AG20443 (cell line): ENCODE measurements at regions not wholly inside any gene's neighbourhood (a gene's known extent, or its start where the extent isn't known, plus 50 kb on each side); places are given as distances from the start of the nearest gene placed in this dataset.

Source experiments
- DNase-seq: peaks from one replicate; pipeline ENCODE4 v3.0.0; 2012; ENCODE audit warnings: low spot score, mixed read lengths

DNA sequence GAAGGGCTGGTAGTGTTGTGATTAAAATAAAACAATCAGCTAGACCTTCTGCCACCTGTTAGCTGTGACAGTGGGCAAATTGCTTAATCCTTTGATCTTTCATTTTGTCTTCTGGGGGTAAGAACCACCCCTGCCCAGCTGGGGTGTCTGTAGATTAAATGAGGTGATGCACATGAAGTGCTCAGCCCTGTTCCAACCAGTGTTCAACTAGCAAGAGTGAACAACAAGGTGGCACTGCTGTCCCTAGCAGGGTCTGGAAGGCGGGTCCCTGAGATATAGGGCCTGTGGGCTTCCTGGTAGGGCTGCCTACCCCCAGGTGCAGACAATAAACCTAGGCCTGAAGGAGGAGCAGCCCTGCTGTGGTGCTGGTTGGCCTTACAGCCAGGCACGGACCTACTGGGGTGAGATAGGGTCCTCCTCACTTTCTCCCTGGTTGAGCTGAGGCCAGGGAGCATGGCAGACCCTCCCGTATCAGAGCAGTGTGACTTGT is 60.6 kb downstream of the ARL6IP4 start:
- no peak for DNase-seq

DNA sequence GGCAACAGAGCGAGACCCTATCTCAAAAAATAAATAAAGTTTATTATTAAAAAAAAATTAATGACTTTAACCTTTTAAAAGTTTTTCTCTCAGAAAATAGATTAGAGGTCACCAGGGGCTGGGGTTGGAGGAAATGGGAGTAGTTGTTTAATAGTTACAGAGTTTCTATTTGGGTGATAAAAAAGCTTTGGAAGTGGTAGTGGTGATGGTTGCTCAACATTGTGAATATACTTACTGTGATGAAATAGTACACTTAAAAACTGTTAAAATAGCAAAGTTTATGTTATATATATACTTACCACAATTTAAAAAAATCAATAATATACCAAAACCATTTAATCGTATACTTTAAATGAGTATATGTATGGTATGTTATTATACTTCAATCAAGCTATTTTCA is 59.6 kb downstream of the ARL6IP4 start:
- DNase-seq: no peak

DNA sequence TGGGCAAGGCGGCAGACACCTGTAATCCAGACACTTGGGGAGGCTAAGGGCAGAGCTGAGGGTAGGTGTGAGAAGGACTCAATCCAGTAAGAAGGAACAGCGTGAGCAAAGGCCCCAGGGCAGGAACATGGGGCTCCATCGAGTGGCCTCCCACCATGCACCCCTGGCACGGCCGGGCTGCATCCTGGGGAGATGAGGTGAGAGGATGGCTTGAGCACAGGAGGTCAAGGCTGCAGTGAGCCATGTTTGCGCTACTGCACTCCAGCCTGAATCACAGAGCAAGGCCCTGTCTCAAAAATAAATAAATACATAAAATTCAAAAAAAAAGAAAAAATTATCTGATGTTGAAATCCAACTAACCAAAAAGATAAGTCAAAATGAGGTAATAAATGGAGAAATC is 58.5 kb downstream of the ARL6IP4 start:
- no peak for DNase-seq

DNA sequence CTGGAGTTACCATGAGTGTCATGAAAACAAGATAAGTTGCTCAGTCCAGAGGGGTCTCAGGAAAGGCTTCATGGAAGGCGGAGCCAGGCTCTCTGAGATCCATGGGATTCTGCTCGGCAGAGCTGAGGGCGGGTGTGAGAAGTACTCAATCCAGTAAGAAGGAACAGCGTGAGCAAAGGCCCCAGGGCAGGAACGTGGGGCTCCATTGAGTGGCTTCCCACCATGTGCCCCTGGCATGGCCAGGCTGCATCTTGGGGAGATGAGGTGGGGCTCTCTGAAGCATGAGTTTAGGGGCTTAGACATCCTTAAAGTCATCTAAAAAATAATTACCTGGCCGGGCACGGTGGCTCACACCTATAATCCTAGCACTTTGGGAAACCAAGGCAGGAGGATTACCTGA is 58.0 kb downstream of the ARL6IP4 start:
- DNase-seq: no peak

DNA sequence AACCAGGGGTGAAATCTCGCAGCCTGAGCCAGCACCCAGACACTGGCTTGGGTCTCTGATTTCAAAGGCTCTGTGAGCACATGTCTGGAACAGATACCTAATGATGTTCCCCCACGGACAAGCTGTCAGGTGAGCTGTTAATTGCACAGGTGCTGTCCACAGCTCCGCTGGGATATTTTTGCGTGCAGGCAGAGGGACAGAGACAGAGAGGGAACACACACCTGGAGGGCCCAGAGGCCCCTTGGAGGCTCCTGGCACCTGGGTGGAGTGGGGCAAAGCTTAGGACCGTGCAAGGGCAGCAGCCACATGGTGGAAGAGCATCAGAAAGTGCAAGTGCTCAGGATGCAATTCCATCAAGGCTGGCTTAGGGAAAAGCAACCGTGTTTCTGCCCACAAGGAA is 57.3 kb downstream of the ARL6IP4 start:
- DNase-seq: no peak

DNA sequence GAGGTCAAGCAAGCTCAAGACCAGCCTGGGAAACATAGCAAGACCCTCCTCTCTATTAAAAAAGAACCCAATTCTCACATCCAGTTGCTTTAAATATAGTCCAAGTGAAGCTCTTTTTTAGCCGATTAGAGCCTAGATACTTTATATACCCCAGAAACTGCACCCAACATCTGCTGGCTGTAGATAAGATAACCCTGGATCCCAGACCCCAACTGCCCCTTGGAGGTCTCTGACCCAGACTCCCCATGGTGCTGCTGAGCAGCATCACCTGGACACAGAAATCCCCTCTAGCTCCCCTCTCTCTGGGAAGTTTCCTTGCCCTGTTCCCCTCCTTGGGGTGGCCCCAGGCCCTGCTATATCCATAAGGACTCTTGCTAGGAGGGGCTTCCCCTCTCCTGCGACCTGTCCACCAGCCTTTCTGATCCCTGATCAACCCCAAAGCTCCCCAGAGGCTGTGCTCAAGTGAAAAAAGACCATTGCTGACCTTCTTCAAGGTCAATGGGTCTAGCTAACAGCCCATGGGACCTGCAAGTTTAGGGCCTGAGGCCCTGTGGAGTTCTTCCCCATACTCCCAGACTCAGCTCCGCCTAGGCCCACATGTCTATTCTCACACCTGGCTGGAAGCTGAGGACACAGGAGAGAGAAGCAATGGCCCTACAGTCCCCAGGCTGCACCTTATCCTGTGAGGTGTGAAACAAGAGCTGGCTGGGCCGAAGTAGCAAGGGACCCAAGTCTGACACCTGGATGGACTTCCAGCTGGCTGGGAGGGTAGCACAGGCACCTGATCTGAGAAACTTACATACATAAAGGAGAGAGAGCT is 56.2 kb downstream of the ARL6IP4 start:
- DNase-seq: no peak

DNA sequence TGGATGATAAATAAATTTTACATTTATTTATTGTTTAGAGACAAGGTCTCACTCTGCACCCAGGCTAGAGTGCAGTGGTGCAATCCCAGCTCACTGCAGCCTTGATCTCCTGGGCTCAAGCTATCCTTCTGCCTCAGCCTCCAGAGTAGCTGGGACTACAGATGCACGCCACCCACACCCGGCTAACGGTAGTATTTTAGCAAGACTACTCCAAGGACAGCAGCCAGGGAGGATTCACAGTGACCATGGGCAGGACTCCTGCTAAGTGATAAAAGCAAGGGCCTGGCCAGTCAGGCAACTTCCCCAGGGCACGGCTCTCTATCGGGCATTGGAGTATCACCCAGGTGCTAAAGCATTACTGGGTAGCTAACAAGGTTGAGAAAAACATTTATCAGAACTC is 55.4 kb downstream of the ARL6IP4 start:
- no peak for DNase-seq

DNA sequence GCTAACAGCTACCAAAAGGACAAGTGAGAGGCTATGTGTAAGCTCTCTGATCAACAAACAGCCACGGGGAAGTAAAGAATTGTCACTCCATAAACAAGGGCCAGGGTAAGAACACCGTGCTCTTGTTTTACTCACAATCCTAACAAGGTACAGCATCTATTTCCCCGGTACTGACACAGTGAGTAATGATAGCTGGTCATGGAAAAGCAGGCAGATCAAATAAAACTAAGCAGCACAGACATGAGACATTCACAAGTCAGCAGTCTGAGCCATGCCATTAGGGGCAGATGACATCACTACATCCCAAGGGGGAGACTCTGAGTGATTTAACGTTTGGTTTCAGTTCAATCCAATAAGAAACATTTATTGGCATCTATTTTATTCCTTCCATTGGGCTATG is 54.4 kb downstream of the ARL6IP4 start:
- peak; percentile 72 for DNase-seq

DNA sequence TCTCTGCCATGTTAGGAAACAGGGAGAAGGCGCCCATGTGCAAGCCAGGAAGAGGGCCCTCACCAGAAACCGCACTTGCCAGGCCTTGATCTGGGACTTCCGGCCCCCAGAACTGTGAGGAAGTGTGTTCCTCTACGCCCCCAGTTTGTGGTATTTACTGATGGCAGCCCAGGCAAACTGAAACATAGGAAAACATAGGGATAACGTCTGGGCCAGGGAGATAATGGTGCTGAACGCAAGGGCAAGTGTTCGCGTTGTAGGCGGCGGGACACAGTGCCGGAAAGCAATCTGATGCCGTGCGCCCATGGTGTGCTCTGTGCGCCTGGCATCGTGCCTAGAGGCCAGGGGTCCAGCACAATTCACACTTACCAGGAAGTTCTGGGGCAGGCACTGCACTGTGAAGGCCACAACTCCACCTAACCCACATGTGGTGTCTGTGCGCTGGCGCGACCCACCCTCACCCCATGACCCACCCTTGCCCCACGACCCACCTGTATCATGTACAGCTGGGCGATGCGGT is 53.6 kb downstream of the ARL6IP4 start:
- DNase-seq: no peak

DNA sequence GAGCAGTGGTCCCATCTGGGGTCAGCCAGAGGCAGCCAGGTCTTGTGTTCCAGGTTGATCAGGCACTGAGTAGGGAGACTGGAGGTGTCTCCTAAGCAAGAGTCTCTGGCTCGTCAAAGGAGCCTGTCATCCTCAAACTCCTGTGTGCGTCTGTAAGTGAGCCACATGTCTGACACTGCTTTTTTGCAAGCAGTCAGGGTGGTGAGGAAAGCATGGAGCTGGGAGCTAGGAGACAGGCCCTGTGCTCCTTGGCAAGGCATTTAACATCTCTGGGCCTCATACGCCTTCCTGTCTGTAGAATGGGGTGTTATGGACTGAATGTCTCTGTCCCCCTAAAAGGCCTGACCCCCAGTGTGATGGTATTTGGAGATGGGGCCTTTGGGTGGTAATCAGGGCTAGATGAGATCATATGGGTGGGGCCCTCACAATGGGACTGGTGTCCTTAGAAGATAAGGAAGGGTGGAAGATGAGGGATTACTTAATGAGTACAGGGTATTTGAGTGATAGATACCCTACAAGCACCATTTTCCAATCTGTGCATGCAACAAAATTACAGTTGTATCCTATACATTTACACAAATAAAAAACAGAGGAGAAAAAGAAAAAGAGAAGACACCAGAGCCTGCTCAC is 53.0 kb downstream of the ARL6IP4 start:
- no peak for DNase-seq

DNA sequence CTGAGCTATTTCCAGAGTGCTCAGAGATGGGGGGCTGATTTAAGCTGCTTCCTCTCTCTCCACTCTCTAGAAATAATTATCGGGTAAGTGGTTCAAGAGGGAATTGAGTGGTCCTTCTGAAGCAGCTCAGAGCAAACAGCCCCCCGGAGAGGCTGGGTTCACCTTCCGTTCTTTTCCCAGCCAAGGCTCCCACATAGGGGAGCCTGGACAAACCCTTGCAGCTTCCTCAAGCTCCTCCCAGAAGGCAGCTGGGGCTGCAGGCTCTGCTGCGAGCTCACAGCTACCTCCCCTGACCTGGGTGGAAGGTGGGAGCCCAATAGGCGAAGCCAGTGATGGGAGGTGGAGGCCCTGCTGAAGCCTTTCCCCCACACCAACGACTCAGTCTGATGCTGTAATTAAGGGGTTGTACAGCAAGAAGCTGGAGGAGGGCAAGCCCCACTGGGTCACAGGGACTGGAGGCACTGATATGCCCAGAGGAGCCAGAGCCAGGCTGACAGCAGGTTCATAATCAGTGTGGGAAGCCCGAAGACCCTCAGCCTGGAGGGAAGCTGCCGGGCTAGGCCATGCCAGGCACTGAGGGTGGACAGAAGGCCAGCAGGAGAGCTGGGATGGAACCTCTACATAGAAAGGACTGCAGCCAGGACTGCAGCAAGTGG is 52.4 kb downstream of the ARL6IP4 start:
- no peak for DNase-seq
